HepG2 (cell line): ENCODE measurements at regions not wholly inside any gene's neighbourhood (a gene's known extent, or its start where the extent isn't known, plus 50 kb on each side); places are given as distances from the start of the nearest gene placed in this dataset.

Experiments used
- CTCF ChIP-seq: sonication (generic); formaldehyde crosslinking; IDR thresholded peaks from 2 replicates; pipeline ENCODE4 v1.5.0; 2020; ENCODE audit warnings: mild to moderate bottlenecking, missing genetic modification reagents, moderate library complexity
- SRY ChIP-seq: sonication (generic); formaldehyde crosslinking; IDR thresholded peaks from 2 replicates; pipeline ENCODE4 v1.8.0; 2022; ENCODE audit warnings: mild to moderate bottlenecking, missing genetic modification reagents

- TF ChIP-seq CTCF (CRISPR knock-in tag), result no peak
- TF ChIP-seq SRY (CRISPR knock-in tag), result no peak
These were observed 157.9 kb downstream of the LNPK start for GRCh38 chr2:175844169-175844568.
